ENCODE measurements at regions not wholly inside any gene's neighbourhood (a gene's known extent, or its start where the extent isn't known, plus 50 kb on each side); places are given as distances from the start of the nearest gene placed in this dataset.

DNA sequence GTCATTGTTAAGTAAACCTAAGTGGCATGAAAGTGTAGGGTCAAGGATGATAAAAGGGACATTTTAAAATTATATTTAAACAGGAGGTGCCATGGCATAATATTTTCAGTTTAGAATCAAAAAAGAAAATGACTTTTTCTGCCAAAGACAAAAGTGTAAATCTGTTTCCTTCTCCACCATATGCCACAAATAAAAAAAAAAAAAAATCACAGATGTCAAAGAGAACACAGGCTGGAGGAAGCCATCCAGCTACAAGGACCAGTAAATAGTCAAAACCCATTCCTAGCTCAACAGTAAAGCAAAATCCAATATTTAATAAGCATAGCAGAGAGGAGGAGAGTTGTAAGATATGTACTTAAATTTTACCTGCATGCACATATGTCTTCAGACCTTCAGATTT is 321.3 kb upstream of the TMEM229A start:
- no peaks in the 10 kb centered on the region for H3K9me3 ChIP-seq (ENCODE audit: control insufficient read depth, low read depth, low read length)
- Mint-ChIP-seq H3K9me3 (no peaks in the 10 kb centered on the region; a peak in 2 of 5 replicates), H3K36me3 (ENCODE audit: insufficient read depth in 1 of 3, low read depth in 3 of 3) (no peaks in the 10 kb centered on the region), H3K4me3 (no peak overlapping the region), H3K27me3 (ENCODE audit: low read depth) (no peaks in the 10 kb centered on the region), H3K4me1 (no peaks in the 10 kb centered on the region), H3K27ac (no peak overlapping the region)
- H3K4me1 ChIP-seq (ENCODE audit: insufficient read depth, low read length), result no peaks in the 10 kb centered on the region
- H3K27me3 ChIP-seq (ENCODE audit: insufficient read depth, low read length), result no peaks in the 10 kb centered on the region; the same call in 1 of the 2 replicates
- H3K56ac ChIP-seq (ENCODE audit: insufficient read length, low read depth, low read length), result no peak overlapping the region
- no peaks in the 10 kb centered on the region for H3K79me1 ChIP-seq (ENCODE audit: insufficient read depth, low read depth, low read length, poor library complexity, severe bottlenecking)
- H3K4me2 ChIP-seq (ENCODE audit: insufficient read depth, insufficient read length, low read length), result no peak overlapping the region
- no peak for DNase-seq
- H3K4ac ChIP-seq (ENCODE audit: low read depth, low read length), result no peak overlapping the region
- no peak overlapping the region for H2BK20ac ChIP-seq (ENCODE audit: low read depth, low read length, poor library complexity, severe bottlenecking)
- H3K79me2 ChIP-seq (ENCODE audit: insufficient read depth, low read length), result no peaks in the 10 kb centered on the region
- H3K14ac ChIP-seq (ENCODE audit: insufficient read depth, low read length), result no peak overlapping the region
- H4K5ac ChIP-seq (ENCODE audit: insufficient read length, low read depth, low read length), result no peak overlapping the region
- no peak overlapping the region for H3K18ac ChIP-seq (ENCODE audit: insufficient read length, low read depth, low read length)
- H3K9ac ChIP-seq (ENCODE audit: extremely low read depth, insufficient read length, low read length), result no peak overlapping the region
- H2AFZ ChIP-seq (ENCODE audit: low read length), result no peak overlapping the region
- H2AK5ac ChIP-seq (ENCODE audit: insufficient read length, low read length), result no peak overlapping the region
- no peak overlapping the region for H4K8ac ChIP-seq (replicated peaks; ENCODE audit: insufficient read length, low read depth, low read length)
- H3K23me2 ChIP-seq (ENCODE audit: insufficient read length, low read depth, low read length, poor library complexity, severe bottlenecking), result no peaks in the 10 kb centered on the region
- no peaks in the 10 kb centered on the region for H4K20me1 ChIP-seq (ENCODE audit: control insufficient read depth, insufficient read depth, insufficient read length)
- no peak overlapping the region for H3K23ac ChIP-seq (ENCODE audit: insufficient read length, low read depth, low read length)
- H2BK5ac ChIP-seq (ENCODE audit: insufficient read length, low read length), result no peak overlapping the region
- no peak for TF ChIP-seq CTCF (conservative IDR thresholded peaks at IDR 0.05)
- no peak overlapping the region for H2BK120ac ChIP-seq (ENCODE audit: low read depth, low read length, poor library complexity, severe bottlenecking)
- H2BK12ac ChIP-seq (ENCODE audit: insufficient read length, low read depth, low read length), result no peak overlapping the region
- H4K91ac ChIP-seq (ENCODE audit: insufficient read length, low read depth, low read length), result no peak overlapping the region
- H2BK15ac ChIP-seq (ENCODE audit: low read depth, low read length), result no peak overlapping the region
- no peak overlapping the region for H3K27ac ChIP-seq (ENCODE audit: insufficient read length, low read depth, low read length)
- H3T11ph ChIP-seq (ENCODE audit: low read length), result no peak overlapping the region

Measured in H9 (cell line).